ENCODE measurements at regions not wholly inside any gene's neighbourhood (a gene's known extent, or its start where the extent isn't known, plus 50 kb on each side); places are given as distances from the start of the nearest gene placed in this dataset.

- TF ChIP-seq POLR2A (IDR thresholded peaks at IDR 0.05), result no peak
- TF ChIP-seq, protein P1, sequence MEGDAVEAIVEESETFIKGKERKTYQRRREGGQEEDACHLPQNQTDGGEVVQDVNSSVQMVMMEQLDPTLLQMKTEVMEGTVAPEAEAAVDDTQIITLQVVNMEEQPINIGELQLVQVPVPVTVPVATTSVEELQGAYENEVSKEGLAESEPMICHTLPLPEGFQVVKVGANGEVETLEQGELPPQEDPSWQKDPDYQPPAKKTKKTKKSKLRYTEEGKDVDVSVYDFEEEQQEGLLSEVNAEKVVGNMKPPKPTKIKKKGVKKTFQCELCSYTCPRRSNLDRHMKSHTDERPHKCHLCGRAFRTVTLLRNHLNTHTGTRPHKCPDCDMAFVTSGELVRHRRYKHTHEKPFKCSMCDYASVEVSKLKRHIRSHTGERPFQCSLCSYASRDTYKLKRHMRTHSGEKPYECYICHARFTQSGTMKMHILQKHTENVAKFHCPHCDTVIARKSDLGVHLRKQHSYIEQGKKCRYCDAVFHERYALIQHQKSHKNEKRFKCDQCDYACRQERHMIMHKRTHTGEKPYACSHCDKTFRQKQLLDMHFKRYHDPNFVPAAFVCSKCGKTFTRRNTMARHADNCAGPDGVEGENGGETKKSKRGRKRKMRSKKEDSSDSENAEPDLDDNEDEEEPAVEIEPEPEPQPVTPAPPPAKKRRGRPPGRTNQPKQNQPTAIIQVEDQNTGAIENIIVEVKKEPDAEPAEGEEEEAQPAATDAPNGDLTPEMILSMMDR (IDR thresholded peaks at IDR 0.05), result no peak
Measured at GRCh38 chr6:137403443-137403842, 90.8 kb downstream of the OLIG3 start.

Data from testis (tissue), 2 donors.